ENCODE measurements at regions not wholly inside any gene's neighbourhood (a gene's known extent, or its start where the extent isn't known, plus 50 kb on each side); places are given as distances from the start of the nearest gene placed in this dataset.

- no peak for TF ChIP-seq POLR2AphosphoS5 (IDR thresholded peaks at IDR 0.05; ENCODE audit: low read depth)
- no peak for TF ChIP-seq JUNB (IDR thresholded peaks at IDR 0.05; ENCODE audit: unreplicated experiment)
Observed at GRCh38 chr1:5709976-5710375, 282.2 kb downstream of the NPHP4 start (continued).

- no peaks in the 10 kb centered on the region for H4K20me1 ChIP-seq (replicated peaks; ENCODE audit: insufficient read depth)
- no peaks in the 10 kb centered on the region for H3K9me2 ChIP-seq (ENCODE audit: insufficient read depth)
- no peaks in the 10 kb centered on the region for H3F3A ChIP-seq (replicated peaks; ENCODE audit: low read depth)
- Mint-ChIP-seq H3K27ac (no peak overlapping the region), H3K36me3 (ENCODE audit: low read depth) (no peaks in the 10 kb centered on the region), H3K9me3 (peaks cover 7% of the 10 kb centered on the region), H3K4me3 (no peak overlapping the region), H3K4me1 (peaks cover 3% of the 10 kb centered on the region; the same call in 1 of the 3 replicates), H3K27me3 (ENCODE audit: insufficient read depth, low read depth, poor library complexity) (peaks cover 11% of the 10 kb centered on the region)
- H3K79me2 ChIP-seq (replicated peaks; ENCODE audit: insufficient read depth), result no peaks in the 10 kb centered on the region
- no peak overlapping the region for H3K4me2 ChIP-seq
- H3K36me3 ChIP-seq (ENCODE audit: insufficient read depth), result no peaks in the 10 kb centered on the region
- no peak for ATAC-seq
- no peaks in the 10 kb centered on the region for H3K4me1 ChIP-seq (ENCODE audit: insufficient read depth)
- H2AFZ ChIP-seq, result no peak overlapping the region
- H3K27ac ChIP-seq (ENCODE audit: low read depth), result no peak overlapping the region
- no peak overlapping the region for H3K4me3 ChIP-seq
- TF ChIP-seq JUNB (IDR thresholded peaks at IDR 0.05; ENCODE audit: unreplicated experiment) (no peak), ZNF331 (CRISPR knock-in tag; IDR thresholded peaks at IDR 0.05; ENCODE audit: low read depth) (no peak), CREB1 (CRISPR knock-in tag; IDR thresholded peaks at IDR 0.05; ENCODE audit: low read depth) (no peak), POLR2AphosphoS5 (IDR thresholded peaks at IDR 0.05; ENCODE audit: low read depth) (no peak), REST (IDR thresholded peaks at IDR 0.05; ENCODE audit: unreplicated experiment) (no peak), STAT1 (IDR thresholded peaks at IDR 0.05; ENCODE audit: unreplicated experiment) (no peak), ETS1 (IDR thresholded peaks at IDR 0.05) (no peak), ZNF114 (CRISPR knock-in tag; IDR thresholded peaks at IDR 0.05) (no peak), EZH2 (IDR thresholded peaks at IDR 0.05; ENCODE audit: low read depth, unreplicated experiment) (no peak), CTCF (conservative IDR thresholded peaks at IDR 0.05; ENCODE audit: low read depth in 2 of 2) (no peak), EZH2phosphoT487 (IDR thresholded peaks at IDR 0.05; ENCODE audit: unreplicated experiment) (no peak), ZNF462 (CRISPR knock-in tag; IDR thresholded peaks at IDR 0.05) (no peak), NANOG (IDR thresholded peaks at IDR 0.05; ENCODE audit: borderline replicate concordance) (no peak)
- H3K27me3 ChIP-seq (ENCODE audit: insufficient read depth), result no peaks in the 10 kb centered on the region
- DNase-seq (ENCODE audit: low spot score), result no peak
Observed at GRCh38 chr1:5709461-5709975, 282.7 kb downstream of the NPHP4 start.
